Testis (tissue), 2 donors: ENCODE measurements at regions not wholly inside any gene's neighbourhood (a gene's known extent, or its start where the extent isn't known, plus 50 kb on each side); places are given as distances from the start of the nearest gene placed in this dataset.

Source experiments
- POLR2A ChIP-seq: fragments of 450-650 bp; IDR thresholded peaks from one replicate; pipeline ENCODE4 v1.6.1; 2017; ENCODE audit warnings: antibody characterized with exemption, mild to moderate bottlenecking, moderate library complexity
- TF ChIP-seq, protein P1 (sequence below), 3 experiments: fragments of 450-650 bp in 2 of 3; fragments of 200-600 bp in 1 of 3; sonication (generic) in 1 of 3; IDR thresholded peaks; one replicate each; pipeline ENCODE4 v1.5.1; 2016 to 2019; ENCODE audit warnings: antibody characterized with exemption in 3 of 3, mild to moderate bottlenecking in 2 of 3, moderate library complexity in 1 of 3

DNA sequence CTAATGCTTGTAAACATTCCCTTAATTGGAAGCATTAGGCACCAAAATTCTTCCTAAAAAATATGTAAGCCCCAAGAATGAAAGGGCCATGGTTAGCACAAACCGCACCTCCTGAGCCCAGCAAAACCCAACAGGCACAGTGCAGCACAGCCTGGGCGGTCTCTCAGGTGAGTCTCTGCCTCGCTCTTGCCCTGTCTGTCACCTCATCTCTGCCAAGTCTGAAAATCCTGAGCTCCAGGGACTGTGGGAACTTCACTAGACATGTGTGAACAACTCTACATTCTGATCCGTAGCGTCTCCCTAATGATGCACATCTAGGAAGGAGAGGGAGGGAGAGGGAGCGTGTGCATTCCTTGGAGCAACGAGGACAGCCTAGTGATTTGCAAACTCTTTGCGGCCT, 88.8 kb upstream of the GJB6 start:
- TF ChIP-seq POLR2A = no peak
- TF ChIP-seq, protein P1, sequence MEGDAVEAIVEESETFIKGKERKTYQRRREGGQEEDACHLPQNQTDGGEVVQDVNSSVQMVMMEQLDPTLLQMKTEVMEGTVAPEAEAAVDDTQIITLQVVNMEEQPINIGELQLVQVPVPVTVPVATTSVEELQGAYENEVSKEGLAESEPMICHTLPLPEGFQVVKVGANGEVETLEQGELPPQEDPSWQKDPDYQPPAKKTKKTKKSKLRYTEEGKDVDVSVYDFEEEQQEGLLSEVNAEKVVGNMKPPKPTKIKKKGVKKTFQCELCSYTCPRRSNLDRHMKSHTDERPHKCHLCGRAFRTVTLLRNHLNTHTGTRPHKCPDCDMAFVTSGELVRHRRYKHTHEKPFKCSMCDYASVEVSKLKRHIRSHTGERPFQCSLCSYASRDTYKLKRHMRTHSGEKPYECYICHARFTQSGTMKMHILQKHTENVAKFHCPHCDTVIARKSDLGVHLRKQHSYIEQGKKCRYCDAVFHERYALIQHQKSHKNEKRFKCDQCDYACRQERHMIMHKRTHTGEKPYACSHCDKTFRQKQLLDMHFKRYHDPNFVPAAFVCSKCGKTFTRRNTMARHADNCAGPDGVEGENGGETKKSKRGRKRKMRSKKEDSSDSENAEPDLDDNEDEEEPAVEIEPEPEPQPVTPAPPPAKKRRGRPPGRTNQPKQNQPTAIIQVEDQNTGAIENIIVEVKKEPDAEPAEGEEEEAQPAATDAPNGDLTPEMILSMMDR (IDR thresholded peaks at IDR 0.05) = no peak
